HG02798 (cell line): ENCODE measurements at regions not wholly inside any gene's neighbourhood (a gene's known extent, or its start where the extent isn't known, plus 50 kb on each side); places are given as distances from the start of the nearest gene placed in this dataset.

Experiments
- ATAC-seq: cut with Tn5 transposase; IDR thresholded peaks from one replicate; pipeline ENCODE4 v1.9.1; 2021; ENCODE audit warnings: mild to moderate bottlenecking; ENCODE audit not compliant: unreplicated experiment, poor library complexity

- no peak for ATAC-seq
Observed at GRCh38 chr10:78306358-78306757, 272.7 kb downstream of the RPS24 start.

DNA sequence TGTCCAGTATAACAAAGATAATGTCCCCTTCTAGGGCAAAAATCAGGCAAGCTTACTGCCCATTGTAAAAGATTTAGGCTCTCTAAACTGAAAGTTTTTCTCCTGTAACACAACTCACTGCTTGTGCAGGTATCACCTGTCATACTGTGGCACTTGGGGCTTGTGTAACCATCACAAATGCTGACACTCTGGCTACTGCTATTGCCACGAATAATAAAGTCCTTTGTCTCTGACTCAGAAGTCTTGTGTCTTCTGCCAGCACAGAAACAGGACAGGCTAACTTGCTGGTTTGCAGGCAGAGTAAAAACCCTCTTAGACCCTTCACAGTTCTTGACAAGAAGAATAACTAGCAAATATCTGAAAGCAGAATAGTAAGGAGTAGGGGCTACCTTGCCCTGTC is 273.9 kb downstream of the RPS24 start:
- ATAC-seq: no peak

GRCh38 chr10:78309536-78310237 is 276.0 kb downstream of the RPS24 start:
- ATAC-seq: no peak

DNA sequence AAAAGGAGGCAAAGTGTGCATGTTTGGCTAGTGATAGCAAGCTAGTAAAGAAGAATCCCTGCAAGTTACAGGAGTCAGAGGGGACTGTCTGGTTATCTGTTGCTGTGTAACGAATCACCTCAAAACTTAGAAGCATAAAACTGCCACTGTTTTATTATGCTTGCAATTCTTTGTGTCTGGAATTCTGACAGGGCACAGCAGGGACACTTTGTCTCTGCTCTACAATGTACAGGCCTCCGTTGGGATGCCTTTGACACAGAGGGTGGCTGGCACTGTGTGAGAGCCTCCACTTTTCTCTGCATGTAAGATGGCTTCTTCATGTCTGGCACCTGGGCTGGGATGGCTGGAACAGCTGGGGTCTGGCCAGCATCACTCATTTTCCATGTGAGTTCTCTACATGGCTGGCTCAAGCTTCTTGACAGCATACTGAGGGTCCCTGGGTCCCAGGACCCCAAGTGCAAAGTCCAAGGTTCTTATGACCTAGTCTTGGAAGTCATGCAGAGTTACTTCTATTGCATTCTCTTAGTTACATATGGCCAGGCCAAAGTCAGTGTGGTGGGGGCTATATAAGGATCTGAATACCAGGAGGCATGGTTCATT is 276.9 kb downstream of the RPS24 start:
- ATAC-seq: no peak

DNA sequence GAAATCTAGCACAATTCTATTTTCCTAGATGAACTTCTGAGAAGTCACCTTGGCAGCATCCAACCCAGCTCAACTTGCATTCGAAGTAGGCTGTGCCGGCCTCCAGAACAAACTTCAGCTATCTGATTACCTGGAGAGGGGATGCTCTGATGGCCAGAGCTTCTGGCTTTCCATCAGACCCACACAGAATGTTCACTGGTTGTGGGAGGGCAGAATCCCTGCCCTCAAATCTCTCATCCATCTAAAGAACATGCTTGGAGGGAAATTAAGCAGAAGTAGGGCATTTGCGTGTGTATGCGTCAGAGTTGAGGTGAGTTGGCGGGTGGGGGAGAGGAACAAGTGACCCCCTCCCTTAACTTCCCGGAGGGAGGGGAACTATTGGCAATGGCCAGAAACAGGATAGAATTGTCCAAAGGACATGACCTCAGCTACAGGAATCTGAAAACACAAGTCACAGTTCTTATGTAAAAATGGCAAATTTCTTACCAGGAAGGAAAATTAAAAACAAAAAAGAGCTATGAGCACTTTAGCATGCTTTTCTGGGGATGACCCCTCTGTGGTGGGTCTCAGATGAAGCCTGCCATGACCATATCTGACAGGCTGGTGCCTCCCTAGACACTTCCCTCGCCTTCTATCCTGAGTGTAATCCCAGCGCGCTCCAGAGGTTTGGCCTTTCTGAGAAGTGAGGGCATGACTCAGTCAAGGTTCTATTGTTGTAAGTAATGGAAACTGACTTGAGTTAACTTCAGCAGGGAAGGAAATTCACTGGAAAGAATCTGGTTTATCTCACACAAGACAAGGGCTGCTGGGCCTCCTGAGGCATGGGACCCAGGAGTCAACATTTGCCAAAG is 278.8 kb downstream of the RPS24 start:
- no peak for ATAC-seq

DNA sequence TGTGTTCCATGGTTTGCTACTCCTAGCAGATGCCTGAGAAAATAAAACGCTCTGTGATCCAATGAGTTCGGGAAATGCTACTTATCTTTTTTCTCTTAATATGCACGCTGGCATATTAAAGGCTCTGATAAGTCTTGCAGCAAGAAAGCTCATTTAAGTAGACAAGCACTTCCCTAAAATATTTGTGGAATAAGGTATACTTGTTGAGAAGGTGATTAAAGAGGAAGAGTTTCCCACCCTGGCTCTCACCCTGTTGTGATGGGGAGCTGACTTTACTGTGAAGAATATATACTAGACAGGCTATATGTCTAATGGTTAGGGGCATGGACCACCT is 279.4 kb downstream of the RPS24 start:
- ATAC-seq: no peak

DNA sequence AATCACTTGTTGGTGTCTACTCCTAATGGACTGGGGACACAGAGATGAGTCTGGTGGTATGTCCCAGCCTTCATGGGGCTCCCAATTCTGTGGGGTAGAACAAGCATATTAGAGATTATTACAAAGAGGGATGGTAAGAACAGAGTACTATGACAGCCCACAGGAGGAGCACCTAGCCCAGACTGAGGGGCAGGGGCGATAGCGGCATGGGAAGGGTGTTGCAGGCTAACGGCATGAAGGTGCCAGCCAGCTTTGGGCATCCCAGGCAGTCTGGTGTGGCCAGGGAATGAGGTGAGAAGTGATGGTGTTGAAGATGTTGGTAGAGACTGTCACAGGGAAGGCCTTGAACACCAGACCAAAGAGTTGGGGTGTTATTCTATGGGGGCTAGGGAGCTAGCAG is 280.0 kb downstream of the RPS24 start:
- ATAC-seq: no peak

GRCh38 chr10:78314651-78315050 is 281.0 kb downstream of the RPS24 start:
- ATAC-seq: no peak

DNA sequence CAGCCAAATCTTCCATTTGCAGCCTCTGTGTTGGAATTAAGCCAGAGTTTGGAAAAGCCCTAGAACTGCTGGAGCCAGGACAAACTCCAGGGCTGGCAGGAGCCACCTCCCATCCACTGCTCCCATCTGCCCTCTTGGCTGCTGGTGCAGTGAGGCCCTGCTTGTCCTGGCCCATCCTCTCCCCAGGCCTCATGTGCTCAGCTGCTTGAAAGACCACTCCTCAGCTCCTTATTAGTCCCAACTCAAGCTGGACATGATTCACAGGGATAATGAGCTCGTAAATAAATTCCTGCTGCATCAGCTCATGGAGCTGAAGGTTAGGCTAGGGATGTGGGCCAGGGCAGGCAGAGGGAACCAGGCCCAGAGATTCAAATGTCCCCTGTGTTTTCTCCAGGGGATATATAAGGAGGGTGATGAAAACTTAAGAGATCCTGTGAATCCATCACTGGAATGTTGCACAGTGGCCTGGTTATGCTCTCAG is 282.8 kb downstream of the RPS24 start:
- ATAC-seq: no peak

GRCh38 chr10:78318305-78318704 is 284.6 kb downstream of the RPS24 start:
- no peak for ATAC-seq

DNA sequence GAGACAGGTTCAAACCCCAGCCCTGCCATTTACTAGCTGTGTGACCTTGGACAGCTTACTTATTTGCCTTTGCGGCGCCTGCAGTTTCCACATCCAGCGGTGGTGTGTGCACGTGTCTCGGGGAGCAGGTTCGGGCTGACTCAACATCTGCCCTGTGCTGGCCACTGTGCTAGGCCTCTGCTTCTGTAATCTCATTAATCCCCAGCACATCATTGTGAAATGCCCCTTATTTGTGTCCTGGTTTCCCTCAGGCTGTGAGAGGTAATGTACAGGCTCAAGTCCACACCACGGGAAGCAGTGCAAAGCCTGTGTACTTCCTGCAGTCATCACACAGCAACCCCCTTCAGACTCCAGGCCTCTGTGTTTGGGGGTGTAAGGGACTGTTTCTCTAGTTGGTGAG is 285.7 kb downstream of the RPS24 start:
- no peak for ATAC-seq

- ATAC-seq: no peak
Observed at GRCh38 chr10:78319841-78320240, 286.2 kb downstream of the RPS24 start.

DNA sequence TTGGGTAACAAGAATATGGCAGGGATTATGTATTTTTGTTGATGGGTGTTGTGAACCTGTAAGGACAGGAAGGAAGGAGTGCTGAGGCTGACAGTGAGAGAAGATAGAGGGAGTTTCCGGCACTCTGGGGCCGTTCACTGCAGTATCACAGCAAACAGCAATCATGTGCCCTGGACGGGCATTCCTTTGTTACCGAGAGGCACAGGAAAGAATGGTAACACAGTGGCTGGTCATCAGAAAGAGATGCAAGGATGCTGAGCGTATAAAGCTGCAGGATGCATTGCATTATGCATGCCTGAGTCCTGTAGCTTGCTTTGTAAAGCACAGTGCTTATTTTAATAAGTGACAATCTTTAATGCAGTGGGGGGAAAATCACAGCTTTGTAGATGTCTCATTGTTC is 286.8 kb downstream of the RPS24 start:
- no peak for ATAC-seq

- ATAC-seq: no peak
Observed at GRCh38 chr10:78321000-78321399, 287.3 kb downstream of the RPS24 start.

GRCh38 chr10:78321500-78321899 is 287.8 kb downstream of the RPS24 start:
- no peak for ATAC-seq

GRCh38 chr10:78326372-78326771 is 292.7 kb downstream of the RPS24 start:
- ATAC-seq: no peak

- ATAC-seq: no peak
Observed at GRCh38 chr10:78327778-78328591, 294.3 kb downstream of the RPS24 start.

DNA sequence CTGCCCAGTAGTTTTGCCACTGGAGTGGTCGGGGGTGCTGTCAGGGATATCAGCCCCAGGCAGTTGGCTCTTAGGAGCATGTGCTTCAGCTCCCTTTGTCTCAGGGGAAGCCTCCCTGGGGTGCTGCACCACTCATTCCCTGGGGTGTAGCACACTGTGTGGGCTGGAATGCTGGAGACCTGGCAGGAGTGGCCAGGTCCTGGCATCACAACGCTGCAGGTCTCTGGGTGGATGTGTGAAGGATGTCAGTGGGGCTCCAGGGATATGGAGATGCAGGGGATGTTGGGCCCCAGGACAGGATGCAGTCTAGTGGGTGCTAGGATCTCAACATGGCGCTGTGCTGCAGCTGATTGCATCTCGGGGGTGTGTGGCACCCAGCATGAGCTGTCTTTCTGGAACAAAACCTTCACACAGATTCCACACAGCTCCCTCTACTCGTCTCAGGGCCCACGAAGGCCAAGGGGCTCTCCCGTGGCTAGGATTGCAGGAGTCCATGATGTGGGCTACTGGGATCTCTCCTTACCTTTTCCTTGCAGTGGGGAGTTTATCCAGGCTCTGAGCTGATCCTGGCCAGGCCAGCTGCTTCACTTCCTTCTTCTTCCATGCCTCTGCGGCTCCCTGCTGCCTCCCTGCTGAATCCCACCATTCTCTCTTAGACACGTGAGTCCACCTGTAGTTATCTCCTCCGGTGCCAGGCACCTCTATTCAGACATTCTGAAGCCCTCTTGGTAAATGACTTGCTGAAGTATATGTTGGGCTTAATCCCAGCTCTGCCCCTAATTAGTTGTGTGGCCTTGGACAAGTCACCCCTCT is 295.1 kb downstream of the RPS24 start:
- no peak for ATAC-seq

GRCh38 chr10:78330884-78331283 is 297.2 kb downstream of the RPS24 start:
- no peak for ATAC-seq
